Activated CD8-positive, alpha-beta memory T cell treated with anti-CD3 and anti-CD28 coated beads for 36 hours (primary cell): ENCODE measurements at regions not wholly inside any gene's neighbourhood (a gene's known extent, or its start where the extent isn't known, plus 50 kb on each side); places are given as distances from the start of the nearest gene placed in this dataset.

Source experiments
- CTCF ChIA-PET: fragments of 350-600 bp; sonication (Branson Sonifier 250); formaldehyde crosslinking; loops from one replicate; lab custom pipeline; 2021; ENCODE audit warnings: antibody characterized with exemption; lab: Charles Lee
- POLR2A ChIA-PET: fragments of 350-600 bp; sonication (Branson Sonifier 250); formaldehyde crosslinking; loops from one replicate; lab custom pipeline; 2021; ENCODE audit warnings: antibody characterized with exemption; lab: Charles Lee

- CTCF ChIA-PET: no interaction called here
- POLR2A ChIA-PET: no interaction called here
These were observed 142.0 kb downstream of the PTPN20 start for GRCh38 chr10:47053081-47053798.

GRCh38 chr10:47054974-47055373, 143.7 kb downstream of the PTPN20 start:
- POLR2A ChIA-PET: no interaction called here
- CTCF ChIA-PET: interaction anchor here (1.5 kb wide), 1 partner anchor 257 kb away, joined by 9 read pairs; no protein-coding TSS in a partner anchor

- POLR2A ChIA-PET: no interaction called here
- CTCF ChIA-PET: interaction anchor here (1.5 kb wide), 1 partner anchor 257 kb away, joined by 9 read pairs; no protein-coding TSS in a partner anchor
These were observed 144.4 kb downstream of the PTPN20 start for GRCh38 chr10:47055386-47056246.

- ChIA-PET CTCF (no interaction called here), POLR2A (no interaction called here)
These were observed 145.0 kb downstream of the PTPN20 start for GRCh38 chr10:47056247-47056510.

- ChIA-PET CTCF (no interaction called here), POLR2A (no interaction called here)
These were observed 146.2 kb downstream of the PTPN20 start for GRCh38 chr10:47057471-47057870.

- ChIA-PET POLR2A (no interaction called here), CTCF (no interaction called here)
These were observed 146.9 kb downstream of the PTPN20 start for GRCh38 chr10:47058032-47058702.

GRCh38 chr10:47058961-47059391, 147.7 kb downstream of the PTPN20 start:
- ChIA-PET CTCF (interaction anchor here (1.4 kb wide), 1 partner anchor 11 kb away, joined by 5 read pairs; no protein-coding TSS in a partner anchor), POLR2A (no interaction called here)

GRCh38 chr10:47059606-47060311, 148.5 kb downstream of the PTPN20 start:
- ChIA-PET CTCF (interaction anchor here (1.4 kb wide), 1 partner anchor 12 kb away, joined by 5 read pairs; no protein-coding TSS in a partner anchor), POLR2A (no interaction called here)

- ChIA-PET POLR2A (no interaction called here), CTCF (interaction anchor here (1.4 kb wide), 1 partner anchor 12 kb away, joined by 5 read pairs; no protein-coding TSS in a partner anchor)
These were observed 149.1 kb downstream of the PTPN20 start for GRCh38 chr10:47060356-47060755.

GRCh38 chr10:47060993-47061500, 149.8 kb downstream of the PTPN20 start:
- ChIA-PET POLR2A (no interaction called here), CTCF (no interaction called here)

- CTCF ChIA-PET: no interaction called here
These were observed 150.5 kb downstream of the PTPN20 start for GRCh38 chr10:47061776-47062175.

GRCh38 chr10:47062441-47063200, 151.4 kb downstream of the PTPN20 start:
- ChIA-PET CTCF (no interaction called here), POLR2A (no interaction called here)

More at GRCh38 chr10:47061776-47062175, 150.5 kb downstream of the PTPN20 start:
- POLR2A ChIA-PET: no interaction called here

GRCh38 chr10:47063858-47064257, 152.6 kb downstream of the PTPN20 start:
- CTCF ChIA-PET: no interaction called here
- POLR2A ChIA-PET: no interaction called here

GRCh38 chr10:47065903-47066302, 154.7 kb downstream of the PTPN20 start:
- ChIA-PET POLR2A (no interaction called here), CTCF (no interaction called here)

GRCh38 chr10:47067949-47068940, 157.0 kb downstream of the PTPN20 start:
- ChIA-PET CTCF (interaction anchor here (1.4 kb wide), 1 partner anchor 21 kb away, joined by 4 read pairs; no protein-coding TSS in a partner anchor), POLR2A (no interaction called here)

- CTCF ChIA-PET: no interaction called here
- POLR2A ChIA-PET: no interaction called here
These were observed 159.3 kb downstream of the PTPN20 start for GRCh38 chr10:47070541-47070940.

- POLR2A ChIA-PET: no interaction called here
- CTCF ChIA-PET: no interaction called here
These were observed 160.7 kb downstream of the PTPN20 start for GRCh38 chr10:47071891-47072290.
